Stimulated activated CD8-positive, alpha-beta memory T cell treated with anti-CD3 and anti-CD28 coated beads, Interleukin-2, amount 100 ng/mL, for 1 hour (primary cell): ENCODE measurements at regions not wholly inside any gene's neighbourhood (a gene's known extent, or its start where the extent isn't known, plus 50 kb on each side); places are given as distances from the start of the nearest gene placed in this dataset.

ENCODE experiments used
- DNase-seq, 2 donors: peaks; one replicate each; pipeline ENCODE4 v3.0.0-alpha.2; 2020; ENCODE audit warnings: low read depth in 2 of 2

DNA sequence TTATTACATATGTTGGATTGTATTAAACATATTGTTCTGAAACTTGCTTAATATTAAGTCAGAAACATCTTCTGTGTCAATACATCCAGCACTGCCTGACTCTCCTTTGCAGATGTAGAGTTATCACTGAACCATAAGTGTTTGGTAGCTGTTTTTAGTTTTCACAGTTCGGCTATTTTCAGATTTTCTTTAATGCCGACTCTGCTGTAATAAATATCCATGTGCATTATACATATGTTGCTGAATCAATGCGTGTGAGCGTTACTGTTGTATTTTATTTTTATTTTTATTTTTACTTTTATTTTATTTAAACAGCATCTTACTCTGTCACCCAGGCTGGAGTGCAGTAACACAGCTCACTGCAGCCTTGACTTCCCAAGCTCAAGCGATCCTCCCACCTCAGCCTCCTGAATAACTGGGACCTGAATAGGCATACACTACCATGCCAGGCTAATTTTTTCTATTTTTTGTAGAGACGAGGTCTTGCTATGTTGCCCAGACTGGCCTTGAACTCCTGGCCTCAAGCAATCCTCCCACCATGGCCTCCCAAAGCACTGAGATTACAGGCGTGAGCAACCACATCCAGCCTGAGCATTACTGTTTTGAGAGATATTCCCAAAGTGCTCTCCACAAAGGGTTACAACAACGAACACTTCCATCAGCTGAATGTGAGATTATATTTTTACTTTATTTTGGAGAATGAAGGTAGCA is 50.7 kb upstream of the NOCT start:
- DNase-seq, result no peak

DNA sequence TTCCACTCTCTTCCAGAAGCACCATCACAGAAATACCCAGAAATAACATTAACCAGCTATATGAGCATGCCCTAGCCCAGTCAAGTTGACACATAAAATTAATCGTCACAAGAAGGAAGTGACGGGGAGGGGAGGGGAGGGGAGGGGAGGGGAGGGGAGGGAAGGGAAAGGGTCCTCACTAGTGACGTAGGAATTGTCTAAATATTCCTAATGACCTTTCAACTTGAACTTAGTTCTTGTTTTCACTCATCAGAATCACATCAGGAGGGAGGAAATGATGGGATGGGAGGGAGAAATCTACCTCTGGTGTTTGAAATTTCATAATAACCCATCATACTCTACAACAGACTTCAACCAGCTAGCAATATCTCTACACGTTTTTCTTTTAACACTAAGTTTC is 52.2 kb upstream of the NOCT start:
- DNase-seq, result no peak

GRCh38 chr4:138961664-138962063 is 53.9 kb upstream of the NOCT start:
- no peak for DNase-seq

DNA sequence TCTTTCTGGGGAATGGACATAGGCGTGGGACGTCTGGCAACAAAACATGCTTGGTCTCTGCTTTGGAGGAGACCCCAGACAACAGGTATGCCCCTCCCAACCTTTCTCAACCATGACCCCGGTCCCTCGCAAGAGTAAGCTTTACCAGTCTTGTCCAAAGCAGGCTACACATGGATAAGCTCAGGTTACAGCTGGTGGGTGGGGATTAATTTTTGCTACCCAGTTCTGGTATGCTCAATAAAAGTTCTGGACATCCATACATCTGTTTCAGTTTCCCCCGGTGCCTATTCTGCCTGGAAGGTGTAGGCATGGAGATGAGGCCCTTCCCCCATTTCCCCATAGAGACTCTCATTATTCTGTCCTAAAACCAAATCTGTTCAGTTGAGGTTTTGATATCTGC is 54.5 kb upstream of the NOCT start:
- DNase-seq, result no peak

DNA sequence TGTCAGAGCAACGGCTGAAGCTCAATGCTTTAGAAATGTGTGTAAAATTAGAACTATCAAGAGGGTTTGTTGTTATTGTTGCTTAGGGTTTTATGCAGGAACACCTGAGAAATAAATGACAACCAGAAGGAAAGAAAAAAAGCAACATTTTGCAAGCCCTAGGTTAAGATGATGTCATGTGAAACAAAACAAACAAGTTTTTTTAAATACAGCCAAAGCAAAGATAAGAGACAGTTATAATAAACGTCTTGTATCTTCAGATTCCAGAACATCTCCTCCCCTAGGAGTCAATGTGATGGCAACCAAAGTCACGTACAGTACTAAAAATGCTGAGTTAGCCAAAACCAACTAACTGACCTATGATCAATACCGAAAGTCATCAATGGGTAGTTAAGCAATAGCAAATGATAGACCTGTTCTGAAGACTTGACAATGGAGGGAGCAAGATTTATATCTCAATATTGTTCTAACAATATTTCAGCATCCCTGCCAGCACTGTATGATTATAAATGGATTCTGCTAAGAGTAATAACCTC is 55.3 kb upstream of the NOCT start:
- DNase-seq, result no peak

DNA sequence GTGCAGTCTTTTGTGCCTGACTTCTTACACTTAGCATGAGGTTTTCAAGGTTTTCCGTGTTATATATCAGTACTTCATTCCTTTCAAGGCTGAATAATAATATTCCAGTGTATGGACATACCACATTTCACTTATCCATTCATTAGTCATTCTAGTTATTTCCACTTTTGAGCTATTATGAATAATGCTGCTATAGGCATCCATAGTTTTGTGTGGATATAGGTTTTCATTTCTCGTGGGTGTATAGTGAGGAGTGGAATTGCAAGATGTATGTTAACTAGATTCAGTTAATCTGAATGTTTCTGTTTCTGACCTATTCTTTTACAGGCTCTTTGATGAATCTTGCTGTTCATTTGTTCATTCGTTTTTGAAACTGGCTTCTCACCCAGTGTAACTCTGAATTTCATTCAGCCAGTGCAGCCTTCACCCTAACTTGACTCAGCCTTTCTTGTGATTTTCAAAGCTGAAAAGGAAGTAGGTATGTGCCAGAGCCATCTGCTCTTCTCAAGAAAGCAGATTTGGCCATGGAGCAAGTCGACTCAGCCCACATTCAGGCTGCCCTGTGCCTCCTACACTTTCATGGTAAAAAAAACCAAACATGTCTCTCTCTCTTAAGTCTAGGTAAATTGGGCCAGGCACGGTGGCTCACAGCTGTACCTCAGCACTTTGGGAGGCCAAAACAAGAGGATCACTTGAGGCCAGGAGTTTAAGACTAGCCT is 56.3 kb upstream of the NOCT start:
- DNase-seq, result no peak

- no peak for DNase-seq
Observed at GRCh38 chr4:138958519-138958918, 57.1 kb upstream of the NOCT start.

- DNase-seq, result no peak
Observed at GRCh38 chr4:138957302-138957701, 58.3 kb upstream of the NOCT start.

DNA sequence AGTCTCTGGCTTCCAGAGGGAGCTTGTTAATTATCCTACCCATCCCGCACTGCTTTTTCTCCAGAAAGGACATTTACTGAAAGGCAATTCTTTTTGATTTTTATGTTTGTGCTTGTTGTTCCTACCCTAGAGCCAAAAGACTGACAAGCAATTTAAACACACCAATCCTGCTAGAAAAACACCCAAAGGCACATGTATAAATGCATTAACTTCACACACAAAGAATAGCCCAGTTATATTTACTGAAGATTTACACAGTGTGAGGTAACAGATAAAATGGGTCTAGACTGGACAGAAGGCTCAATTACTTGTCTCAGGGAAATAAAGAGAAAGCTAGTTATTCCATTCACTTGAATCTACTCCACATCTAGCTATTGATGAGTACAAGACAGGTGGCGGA is 61.2 kb upstream of the NOCT start:
- DNase-seq, result no peak

- DNase-seq, result no peak
Observed at GRCh38 chr4:138953961-138954371, 61.6 kb upstream of the NOCT start.

DNA sequence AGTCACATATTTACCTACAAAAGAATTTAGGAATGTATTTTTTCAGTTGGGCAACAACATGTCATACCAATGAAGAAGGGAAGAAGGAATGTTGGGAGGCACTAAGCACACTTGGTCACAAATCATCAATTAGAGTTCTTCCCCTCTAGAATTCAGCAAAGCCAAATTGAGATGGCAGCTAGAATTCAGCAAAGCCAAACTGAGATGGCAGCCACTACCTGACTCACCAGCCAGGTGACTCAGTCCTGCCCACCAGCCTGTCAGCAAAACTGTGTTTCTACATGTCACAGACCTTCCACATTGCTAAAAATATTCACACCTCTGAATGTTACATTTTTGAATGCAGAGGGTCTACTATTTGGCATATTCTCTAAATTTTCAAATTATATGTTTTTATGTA is 63.2 kb upstream of the NOCT start:
- DNase-seq, result no peak

- no peak for DNase-seq
Observed at GRCh38 chr4:138951764-138952163, 63.8 kb upstream of the NOCT start.

DNA sequence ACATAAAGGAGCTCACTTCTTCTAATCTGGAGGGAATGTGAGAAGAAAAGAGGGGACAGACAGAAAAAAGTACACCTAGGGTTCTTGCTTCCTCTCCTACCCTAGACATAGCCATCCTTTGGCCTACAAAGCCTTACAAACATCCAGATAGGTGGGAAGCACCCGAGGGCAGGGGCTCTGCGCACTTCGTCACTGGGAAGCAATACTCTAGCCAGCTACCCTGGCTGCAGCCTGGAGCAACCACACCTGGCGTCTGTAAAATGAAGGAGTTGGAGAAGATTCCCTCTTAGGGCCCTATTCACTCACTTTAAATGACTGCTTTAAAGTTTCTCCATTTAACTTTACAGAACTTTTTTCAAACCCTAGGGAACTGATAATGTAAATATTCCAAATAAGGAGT is 65.7 kb upstream of the NOCT start:
- no peak for DNase-seq

DNA sequence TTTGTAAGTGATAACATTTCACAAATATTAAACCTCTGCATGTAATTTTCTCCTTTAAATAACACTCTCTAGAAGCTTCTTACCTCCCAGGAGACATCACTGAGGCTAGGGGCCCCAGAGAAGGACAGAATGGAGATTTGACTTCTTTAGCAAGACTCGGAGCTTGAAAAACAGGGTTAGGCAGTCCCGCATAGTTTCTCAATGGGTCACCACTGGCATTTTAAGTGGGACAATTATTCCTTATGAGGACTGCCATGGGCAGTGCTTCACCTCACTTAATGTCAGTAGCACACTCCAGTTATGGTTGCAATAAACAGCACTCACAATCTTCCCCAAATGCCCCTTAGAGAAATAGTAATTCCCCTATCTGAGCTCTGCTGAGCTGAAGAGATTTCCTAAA is 66.7 kb upstream of the NOCT start:
- DNase-seq, result no peak

DNA sequence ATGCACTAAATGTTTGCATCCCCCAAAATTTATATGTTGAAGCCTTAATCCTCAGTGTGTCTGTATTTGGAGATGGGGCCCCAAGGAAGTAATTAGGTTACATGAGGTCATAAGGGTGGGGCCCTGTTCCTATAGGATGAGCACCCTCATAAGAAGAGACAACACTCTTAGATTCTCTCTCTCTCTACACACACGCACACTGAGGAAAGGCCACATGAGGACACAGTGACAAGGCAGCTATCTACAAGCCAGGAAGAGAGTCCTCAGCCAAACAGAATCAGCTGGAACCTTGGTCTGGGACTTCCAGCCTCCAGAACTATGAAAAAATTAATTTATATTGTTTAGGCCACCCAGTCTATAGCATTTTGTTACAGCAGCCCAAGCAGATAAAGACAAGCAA is 69.3 kb upstream of the NOCT start:
- no peak for DNase-seq

- DNase-seq, result no peak
Observed at GRCh38 chr4:138945840-138946239, 69.7 kb upstream of the NOCT start.

- DNase-seq, result no peak
Observed at GRCh38 chr4:138945401-138945800, 70.2 kb upstream of the NOCT start.

GRCh38 chr4:138943893-138944292 is 71.7 kb upstream of the NOCT start:
- DNase-seq, result no peak

GRCh38 chr4:138941037-138941436 is 74.5 kb upstream of the NOCT start:
- no peak for DNase-seq

DNA sequence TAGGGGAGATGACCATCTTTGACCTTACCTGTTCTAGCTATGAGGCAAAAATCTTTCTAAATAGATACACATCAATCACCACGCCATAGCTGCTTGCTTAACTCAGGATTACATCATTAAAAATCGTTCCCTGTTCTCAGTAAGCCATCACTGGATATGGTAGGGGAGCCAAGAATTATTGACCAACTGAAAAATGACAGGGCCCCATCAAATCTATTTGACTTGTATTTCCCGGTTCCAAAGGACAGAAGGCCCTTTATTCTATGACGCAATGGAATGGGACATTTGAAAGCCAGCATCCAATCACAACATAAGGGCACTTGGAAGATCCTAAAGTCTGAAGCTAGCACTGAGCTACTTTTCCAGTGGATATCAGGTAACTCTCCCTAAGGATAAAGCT is 75.6 kb upstream of the NOCT start:
- no peak for DNase-seq

DNA sequence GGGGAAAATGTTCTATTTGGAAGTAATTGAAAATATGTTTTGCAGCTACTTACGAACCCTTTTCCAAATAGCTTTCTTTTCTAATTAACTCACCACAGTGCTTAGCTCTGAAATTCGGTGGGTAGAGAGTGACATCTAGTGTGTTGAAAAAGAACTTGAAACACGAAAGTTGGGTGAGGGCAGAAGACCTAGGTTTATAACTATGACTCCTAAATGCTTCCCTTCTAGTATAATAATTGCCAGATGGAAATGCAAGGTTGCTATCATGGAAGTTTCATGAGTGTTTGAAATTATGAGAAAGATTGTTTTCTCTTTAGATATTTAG is 77.3 kb upstream of the NOCT start:
- DNase-seq, result no peak

GRCh38 chr4:138935135-138935807 is 80.3 kb upstream of the NOCT start:
- DNase-seq, result no peak

DNA sequence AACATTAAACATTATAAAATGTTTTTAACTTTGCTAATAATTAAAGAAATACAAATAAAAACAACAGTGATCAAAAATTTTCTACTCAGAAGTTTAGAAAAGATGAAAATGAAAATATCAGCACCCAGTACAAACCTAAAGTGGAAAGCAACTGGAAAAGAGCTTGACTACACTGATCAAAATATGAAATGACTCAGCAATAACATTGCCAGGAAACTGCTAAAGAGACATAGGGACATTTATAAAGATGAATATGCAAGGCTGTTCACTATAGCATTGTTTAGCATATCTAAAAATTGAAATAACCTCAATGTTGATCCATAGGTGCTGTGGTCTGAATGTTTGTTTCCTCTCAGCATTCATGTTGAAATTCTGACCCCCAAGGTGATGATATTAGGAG is 88.5 kb upstream of the NOCT start:
- no peak for DNase-seq
